Nephron progenitor cell (in vitro differentiated cells): ENCODE measurements at regions not wholly inside any gene's neighbourhood (a gene's known extent, or its start where the extent isn't known, plus 50 kb on each side); places are given as distances from the start of the nearest gene placed in this dataset.

ENCODE experiments used
- DNase-seq: peaks from one replicate; pipeline ENCODE4 v3.0.0; 2021
- H3K27ac Mint-ChIP-seq: 2 replicates; pipeline ENCODE4 v1.8.0; 2021; ENCODE audit warnings: mild to moderate bottlenecking, moderate library complexity, mixed read lengths
- H3K27me3 Mint-ChIP-seq: 2 replicates; pipeline ENCODE4 v1.8.0; 2021; ENCODE audit warnings: mild to moderate bottlenecking, low read depth, mixed read lengths; ENCODE audit not compliant: poor library complexity
- H3K36me3 Mint-ChIP-seq: 2 replicates; pipeline ENCODE4 v1.8.0; 2021; ENCODE audit warnings: low read depth, mixed read lengths
- H3K4me1 Mint-ChIP-seq: 2 replicates; pipeline ENCODE4 v1.8.0; 2021; ENCODE audit warnings: mixed read lengths
- H3K4me3 Mint-ChIP-seq: 2 replicates; pipeline ENCODE4 v1.8.0; 2021; ENCODE audit warnings: mild to moderate bottlenecking, moderate library complexity, mixed read lengths
- H3K9me3 Mint-ChIP-seq: 2 replicates; pipeline ENCODE4 v1.8.0; 2021; ENCODE audit warnings: mild to moderate bottlenecking, moderate library complexity, mixed read lengths
- CTCF ChIP-seq: fragments of 200-600 bp; sonication (generic); IDR thresholded peaks from 2 replicates; pipeline ENCODE4 v1.5.0; 2021; ENCODE audit warnings: antibody characterized with exemption

- DNase-seq, result no peak
- no peak for TF ChIP-seq CTCF
- Mint-ChIP-seq H3K4me3 (no peak overlapping the region), H3K9me3 (peaks cover 23% of the 10 kb centered on the region), H3K36me3 (peaks cover 10% of the 10 kb centered on the region), H3K27me3 (peaks cover 5% of the 10 kb centered on the region), H3K4me1 (peaks cover 17% of the 10 kb centered on the region), H3K27ac (no peak overlapping the region)
Measured at GRCh38 chr3:25169151-25169550, 258.9 kb upstream of the RARB start.

GRCh38 chr3:25170021-25170420 lies 258.0 kb upstream of the RARB start:
- Mint-ChIP-seq H3K4me3 (no peak overlapping the region), H3K36me3 (peaks cover 10% of the 10 kb centered on the region)

GRCh38 chr3:25171118-25171807 lies 256.8 kb upstream of the RARB start:
- no peak for TF ChIP-seq CTCF
- Mint-ChIP-seq H3K27me3 (peaks cover 7% of the 10 kb centered on the region), H3K4me1 (peaks cover 21% of the 10 kb centered on the region), H3K36me3 (peaks cover 10% of the 10 kb centered on the region), H3K9me3 (peaks cover 23% of the 10 kb centered on the region), H3K4me3 (no peak overlapping the region), H3K27ac (no peak overlapping the region)
- no peak for DNase-seq

More at GRCh38 chr3:25170021-25170420, 258.0 kb upstream of the RARB start:
- DNase-seq, result no peak
- H3K4me1 Mint-ChIP-seq, result peaks cover 23% of the 10 kb centered on the region
- H3K27ac Mint-ChIP-seq, result no peak overlapping the region
- peaks cover 23% of the 10 kb centered on the region for H3K9me3 Mint-ChIP-seq
- no peak for TF ChIP-seq CTCF
- peaks cover 7% of the 10 kb centered on the region for H3K27me3 Mint-ChIP-seq

GRCh38 chr3:25171897-25172296 lies 256.2 kb upstream of the RARB start:
- peaks cover 18% of the 10 kb centered on the region for H3K4me1 Mint-ChIP-seq
- no peak overlapping the region for H3K4me3 Mint-ChIP-seq
- TF ChIP-seq CTCF, result no peak
- peaks cover 10% of the 10 kb centered on the region for H3K36me3 Mint-ChIP-seq
- H3K9me3 Mint-ChIP-seq, result peaks cover 23% of the 10 kb centered on the region
- H3K27me3 Mint-ChIP-seq, result peaks cover 7% of the 10 kb centered on the region
- H3K27ac Mint-ChIP-seq, result no peak overlapping the region
- DNase-seq, result no peak

GRCh38 chr3:25173606-25174005 lies 254.5 kb upstream of the RARB start:
- Mint-ChIP-seq H3K27ac (no peak overlapping the region), H3K27me3 (peaks cover 7% of the 10 kb centered on the region)
- no peak for TF ChIP-seq CTCF

GRCh38 chr3:25174251-25174650 lies 253.8 kb upstream of the RARB start:
- TF ChIP-seq CTCF, result no peak
- H3K36me3 Mint-ChIP-seq, result no peaks in the 10 kb centered on the region
- no peak for DNase-seq
- peaks cover 7% of the 10 kb centered on the region for H3K27me3 Mint-ChIP-seq
- H3K27ac Mint-ChIP-seq, result peak overlapping the region; percentile 67
- no peak overlapping the region for H3K4me3 Mint-ChIP-seq
- H3K4me1 Mint-ChIP-seq, result peaks cover 18% of the 10 kb centered on the region
- peaks cover under 1% of the 10 kb centered on the region for H3K9me3 Mint-ChIP-seq

More at GRCh38 chr3:25173606-25174005, 254.5 kb upstream of the RARB start:
- DNase-seq, result no peak
- no peak overlapping the region for H3K4me3 Mint-ChIP-seq
- peaks cover 7% of the 10 kb centered on the region for H3K9me3 Mint-ChIP-seq
- peaks cover 18% of the 10 kb centered on the region for H3K4me1 Mint-ChIP-seq
- H3K36me3 Mint-ChIP-seq, result peaks cover 6% of the 10 kb centered on the region
